Endothelial cell of umbilical vein (primary cell): ENCODE measurements at regions not wholly inside any gene's neighbourhood (a gene's known extent, or its start where the extent isn't known, plus 50 kb on each side); places are given as distances from the start of the nearest gene placed in this dataset.

Source experiments
- BruUV-seq: library from RNA; stranded (reverse); fragments of 400-500 nt; replicated peaks from 2 replicates; lab custom pipeline; 2021; lab: Mats Ljungman, UMichigan
- CTCF ChIA-PET: fragments of 300-600, 350-600 bp; sonication (Branson Sonifier 250); formaldehyde crosslinking; loops from one replicate; lab custom pipeline; 2021; ENCODE audit warnings: antibody characterized with exemption, inconsistent platforms; lab: Charles Lee
- POLR2A ChIA-PET: fragments of 300-600, 350-600 bp; sonication (Branson Sonifier 250); formaldehyde crosslinking; loops from one replicate; lab custom pipeline; 2021; ENCODE audit warnings: antibody characterized with exemption, inconsistent platforms; lab: Charles Lee
- DNase-seq: peaks from one replicate; pipeline ENCODE4 v3.0.0-alpha.2; 2011; ENCODE audit warnings: low read depth, low spot score
- FAIRE-seq: peaks from 2 replicates; lab custom pipeline; 2011; peaks lifted over from hg19 to GRCh38; lab: Jason Lieb, UNC
- H2AFZ ChIP-seq: 2 replicates; pipeline ENCODE4 v1.6.0; 2012; ENCODE audit warnings: low read depth, low read length, control low read depth, inconsistent platforms
- H3K27ac ChIP-seq: 2 replicates; pipeline ENCODE4 v1.5.1; 2011; ENCODE audit warnings: low read depth, mild to moderate bottlenecking, control low read depth, low read length, moderate library complexity; ENCODE audit not compliant: insufficient read depth
- H3K27me3 ChIP-seq, 2 experiments: 2 replicates each; pipeline versions ENCODE4 v1.6.0 to v1.6.1; 2011; ENCODE audit warnings: low read length in 2 of 2, mixed read lengths in 1 of 2; ENCODE audit not compliant: control insufficient read depth in 2 of 2, insufficient read depth in 2 of 2
- H3K36me3 ChIP-seq, 2 experiments: 2 replicates in 1 of 2; 3 replicates in 1 of 2; pipeline ENCODE4 v1.5.1; 2011; ENCODE audit warnings: low read length in 2 of 2, mild to moderate bottlenecking in 1 of 2, moderate library complexity in 1 of 2; ENCODE audit not compliant: control insufficient read depth in 2 of 2, insufficient read depth in 2 of 2; ENCODE audit errors: extremely low read depth in 1 of 2
- H3K4me1 ChIP-seq: 3 replicates; pipeline ENCODE4 v1.5.1; 2011; ENCODE audit warnings: mild to moderate bottlenecking, low read length; ENCODE audit not compliant: control insufficient read depth, insufficient read depth; ENCODE audit errors: extremely low read depth
- H3K4me2 ChIP-seq: 2 replicates; pipeline ENCODE4 v1.6.1; 2011; ENCODE audit warnings: low read length, control low read depth, mixed read lengths; ENCODE audit not compliant: insufficient read depth
- H3K4me3 ChIP-seq, 3 experiments: fragments of 200-600 bp in 1 of 3; sonication (generic), shearing (Covaris generic) in 1 of 3; replicated peaks in 1 of 3; 2 replicates each; pipeline ENCODE4 v1.5.1; 2011 to 2016; ENCODE audit warnings: control low read depth in 3 of 3, low read length in 3 of 3, mild to moderate bottlenecking in 2 of 3, inconsistent platforms in 1 of 3, low read depth in 1 of 3, moderate library complexity in 1 of 3; ENCODE audit not compliant: insufficient read depth in 1 of 3
- H3K79me2 ChIP-seq: 2 replicates; pipeline ENCODE4 v1.6.0; 2012; ENCODE audit warnings: low read length, inconsistent platforms; ENCODE audit not compliant: control insufficient read depth, insufficient read depth
- H3K9ac ChIP-seq: replicated peaks from 2 replicates; pipeline ENCODE3; 2011; ENCODE audit warnings: low read length, control low read depth; ENCODE audit not compliant: insufficient read depth; ENCODE audit errors: extremely low read depth
- H3K9me1 ChIP-seq: replicated peaks from 3 replicates; pipeline ENCODE4 v1.6.0; 2011; ENCODE audit warnings: mild to moderate bottlenecking, low read length; ENCODE audit not compliant: control insufficient read depth, insufficient read depth; ENCODE audit errors: extremely low read depth
- H3K9me3 ChIP-seq: replicated peaks from 2 replicates; pipeline ENCODE4 v1.5.1; 2012; ENCODE audit warnings: low read length, inconsistent platforms; ENCODE audit not compliant: control insufficient read depth, insufficient read depth
- H4K20me1 ChIP-seq: replicated peaks from 2 replicates; pipeline ENCODE3; 2011; ENCODE audit warnings: mild to moderate bottlenecking, low read length; ENCODE audit not compliant: control insufficient read depth, insufficient read depth; ENCODE audit errors: extremely low read depth
- CTCF ChIP-seq, 2 donors: IDR thresholded peaks; 1 replicate in 1 of 2; 2 replicates in 1 of 2; pipeline ENCODE4 v1.5.1; 2011; ENCODE audit warnings: low read length in 2 of 2, mild to moderate bottlenecking in 2 of 2, moderate library complexity in 2 of 2, control low read depth in 1 of 2, inconsistent platforms in 1 of 2, low read depth in 1 of 2; ENCODE audit not compliant: insufficient read depth in 1 of 2; ENCODE audit errors: extremely low read depth in 1 of 2
- EZH2 ChIP-seq: IDR thresholded peaks from 2 replicates; pipeline ENCODE4 v1.6.1; 2012; ENCODE audit warnings: borderline replicate concordance, low read depth, mild to moderate bottlenecking, moderate library complexity, low read length, inconsistent platforms; ENCODE audit not compliant: severe bottlenecking
- FOS ChIP-seq: IDR thresholded peaks from 2 replicates; pipeline ENCODE4 v1.6.1; 2011; ENCODE audit warnings: mild to moderate bottlenecking, low read length, moderate library complexity, borderline replicate concordance; ENCODE audit not compliant: insufficient read depth
- GATA2 ChIP-seq: IDR thresholded peaks from 2 replicates; pipeline ENCODE4 v1.7.0; 2011; ENCODE audit warnings: low read depth, mild to moderate bottlenecking, moderate library complexity, mixed read lengths, low read length; ENCODE audit not compliant: insufficient read length, insufficient read depth
- JUN ChIP-seq: IDR thresholded peaks from 2 replicates; pipeline ENCODE4 v1.6.1; 2011; ENCODE audit warnings: borderline replicate concordance, low read depth; ENCODE audit not compliant: insufficient read length, insufficient read depth
- MYC ChIP-seq: IDR thresholded peaks from one replicate; pipeline ENCODE4 v1.6.1; 2011; ENCODE audit warnings: mild to moderate bottlenecking, low read depth, low read length
- POLR2A ChIP-seq: IDR thresholded peaks from 2 replicates; pipeline ENCODE4 v1.6.1; 2012; ENCODE audit warnings: low read depth, mild to moderate bottlenecking, control low read depth, low read length
- POLR2AphosphoS5 ChIP-seq: IDR thresholded peaks from 2 replicates; pipeline ENCODE4 v1.6.1; 2012; ENCODE audit warnings: low read depth, mild to moderate bottlenecking, control low read depth, low read length, moderate library complexity; ENCODE audit not compliant: insufficient read depth
- dilution Hi-C: fragments of 300-500 bp; cut with MboI; formaldehyde crosslinking; loops from one replicate; pipeline ENCODE4 v1.15.0; 2019; ENCODE audit warnings: low sequenced_read_pairs; ENCODE audit not compliant: extremely low pct_ligation_motif_present
- intact Hi-C: fragments of 100-400 bp; cut with micrococcal nuclease; formaldehyde crosslinking; loops from one replicate; pipeline ENCODE4 v1.10.0; 2022
- TF ChIP-seq, protein P1 (sequence below): IDR thresholded peaks from 2 replicates; pipeline ENCODE4 v1.6.1; 2011; ENCODE audit not compliant: insufficient read depth, insufficient read length

DNA sequence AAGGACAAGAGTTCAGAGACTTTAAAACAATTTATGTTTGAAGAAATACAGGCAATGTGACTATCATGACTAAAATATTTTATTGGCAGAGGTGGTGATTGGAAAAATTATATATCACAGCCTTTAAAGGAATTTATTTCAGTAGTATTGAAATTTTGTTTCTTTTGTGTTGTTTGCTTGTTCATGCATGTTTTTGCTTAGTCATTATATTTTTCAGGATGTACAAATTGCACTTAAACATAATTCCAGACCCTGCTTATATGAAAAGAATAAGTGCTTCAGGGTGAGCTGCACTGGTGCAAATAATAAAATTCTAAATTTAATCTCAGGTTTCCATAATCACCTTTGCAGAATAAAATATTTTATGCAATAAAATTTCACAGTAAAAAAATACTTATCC, 283.3 kb downstream of the PPP1R3A start:
- no peaks in the 10 kb centered on the region for H3K4me1 ChIP-seq
- H3K36me3 ChIP-seq, result no peaks in the 10 kb centered on the region
- no peak overlapping the region for H3K4me3 ChIP-seq
- H3K27ac ChIP-seq, result no peak overlapping the region
- ChIA-PET POLR2A (no interaction called here), CTCF (no interaction called here)
- BruUV-seq, result no TSS peak
- no peak for TF ChIP-seq POLR2A
- no peak for TF ChIP-seq GATA2
- TF ChIP-seq, protein P1, sequence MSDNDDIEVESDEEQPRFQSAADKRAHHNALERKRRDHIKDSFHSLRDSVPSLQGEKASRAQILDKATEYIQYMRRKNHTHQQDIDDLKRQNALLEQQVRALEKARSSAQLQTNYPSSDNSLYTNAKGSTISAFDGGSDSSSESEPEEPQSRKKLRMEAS, result no peak
- no peak for TF ChIP-seq JUN
- TF ChIP-seq FOS, result no peak
- TF ChIP-seq POLR2AphosphoS5, result no peak
- TF ChIP-seq MYC, result no peak
- no peak for TF ChIP-seq EZH2
- no peak for TF ChIP-seq CTCF (IDR thresholded peaks at IDR 0.05; ENCODE audit: extremely low read depth in 1 of 2, insufficient read depth in 1 of 2, low read depth in 1 of 2, low read length in 2 of 2)
- no peaks in the 10 kb centered on the region for H3K9me3 ChIP-seq
- intact Hi-C loops (no loop called here), dilution Hi-C loops (no loop called here)
- no peak overlapping the region for H3K4me2 ChIP-seq
- no peaks in the 10 kb centered on the region for H3K79me2 ChIP-seq
- FAIRE-seq (no peak), DNase-seq (no peak)
- no peaks in the 10 kb centered on the region for H3K9me1 ChIP-seq
- H3K9ac ChIP-seq, result no peak overlapping the region
- H3K27me3 ChIP-seq, result no peaks in the 10 kb centered on the region
- no peaks in the 10 kb centered on the region for H4K20me1 ChIP-seq
- no peak overlapping the region for H2AFZ ChIP-seq
